ENCODE measurements at regions not wholly inside any gene's neighbourhood (a gene's known extent, or its start where the extent isn't known, plus 50 kb on each side); places are given as distances from the start of the nearest gene placed in this dataset.

DNA sequence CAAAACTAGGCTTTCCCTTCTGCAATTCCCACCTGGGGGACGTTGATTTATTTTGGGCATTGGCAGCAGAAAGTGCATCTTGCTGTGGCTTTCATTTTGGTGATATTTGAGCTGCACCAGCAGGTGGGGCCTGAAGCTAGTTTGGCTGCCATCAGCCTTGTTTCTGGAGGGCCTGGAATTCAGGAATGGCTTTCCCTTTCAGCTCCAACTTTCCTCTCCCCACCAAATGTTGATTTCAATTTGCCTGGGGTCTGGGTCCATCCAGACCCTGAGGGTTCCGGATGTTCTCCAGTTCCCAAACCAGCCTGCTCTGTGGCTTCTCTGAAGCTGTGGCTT, 640.4 kb downstream of the TYW1 start:
- TF ChIP-seq, protein P1, sequence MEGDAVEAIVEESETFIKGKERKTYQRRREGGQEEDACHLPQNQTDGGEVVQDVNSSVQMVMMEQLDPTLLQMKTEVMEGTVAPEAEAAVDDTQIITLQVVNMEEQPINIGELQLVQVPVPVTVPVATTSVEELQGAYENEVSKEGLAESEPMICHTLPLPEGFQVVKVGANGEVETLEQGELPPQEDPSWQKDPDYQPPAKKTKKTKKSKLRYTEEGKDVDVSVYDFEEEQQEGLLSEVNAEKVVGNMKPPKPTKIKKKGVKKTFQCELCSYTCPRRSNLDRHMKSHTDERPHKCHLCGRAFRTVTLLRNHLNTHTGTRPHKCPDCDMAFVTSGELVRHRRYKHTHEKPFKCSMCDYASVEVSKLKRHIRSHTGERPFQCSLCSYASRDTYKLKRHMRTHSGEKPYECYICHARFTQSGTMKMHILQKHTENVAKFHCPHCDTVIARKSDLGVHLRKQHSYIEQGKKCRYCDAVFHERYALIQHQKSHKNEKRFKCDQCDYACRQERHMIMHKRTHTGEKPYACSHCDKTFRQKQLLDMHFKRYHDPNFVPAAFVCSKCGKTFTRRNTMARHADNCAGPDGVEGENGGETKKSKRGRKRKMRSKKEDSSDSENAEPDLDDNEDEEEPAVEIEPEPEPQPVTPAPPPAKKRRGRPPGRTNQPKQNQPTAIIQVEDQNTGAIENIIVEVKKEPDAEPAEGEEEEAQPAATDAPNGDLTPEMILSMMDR (IDR thresholded peaks at IDR 0.05), result peak in 3 of 12 donors; percentile 9 to 17 (median 15)
- no peak for TF ChIP-seq POLR2A (IDR thresholded peaks at IDR 0.05)
